ENCODE measurements at regions not wholly inside any gene's neighbourhood (a gene's known extent, or its start where the extent isn't known, plus 50 kb on each side); places are given as distances from the start of the nearest gene placed in this dataset.

DNA sequence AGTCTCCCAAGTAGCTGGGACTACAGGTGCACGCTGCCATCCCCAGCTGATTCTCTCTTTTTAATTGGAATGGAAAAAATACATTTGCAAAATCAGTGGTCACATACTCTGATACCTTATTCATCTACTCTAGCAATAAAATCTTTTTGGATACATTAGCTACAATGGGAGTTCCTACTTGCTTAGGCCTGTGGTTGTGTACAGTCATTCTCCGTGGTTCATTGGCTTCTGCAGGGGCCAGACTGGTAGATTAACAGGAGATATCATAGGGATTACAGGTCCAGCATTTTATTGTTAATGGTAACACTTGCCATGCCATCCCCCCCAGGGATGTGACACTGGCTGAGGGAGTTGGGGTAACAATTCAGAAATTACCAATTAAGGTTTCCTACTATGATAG, 140.0 kb downstream of the ADAMTS15 start:
- no peaks in the 10 kb centered on the region for H3K27me3 ChIP-seq (replicated peaks; ENCODE audit: control insufficient read depth, insufficient read depth, low read length)
- peaks cover 6% of the 10 kb centered on the region for H3K9me3 ChIP-seq (ENCODE audit: control insufficient read depth, low read length)
- DNase-seq (ENCODE audit: low read depth), result no peak
- no peak overlapping the region for H3K4me3 ChIP-seq (ENCODE audit: low read length)
- H3K36me3 ChIP-seq (ENCODE audit: control insufficient read depth, insufficient read depth, low read length, severe bottlenecking), result no peaks in the 10 kb centered on the region
- H3K9ac ChIP-seq (ENCODE audit: low read length), result no peak overlapping the region
- H3K4me1 ChIP-seq (ENCODE audit: control insufficient read depth, insufficient read depth, low read length), result peaks cover 26% of the 10 kb centered on the region

GRCh38 chr11:130592056-130592455, 143.6 kb downstream of the ADAMTS15 start:
- Histone ChIP-seq H3K4me1 (ENCODE audit: control insufficient read depth, insufficient read depth, low read length) (peaks cover 4% of the 10 kb centered on the region), H3K36me3 (ENCODE audit: control insufficient read depth, insufficient read depth, low read length, severe bottlenecking) (no peaks in the 10 kb centered on the region), H3K27me3 (replicated peaks; ENCODE audit: control insufficient read depth, insufficient read depth, low read length) (no peaks in the 10 kb centered on the region), H3K4me3 (ENCODE audit: low read length) (no peak overlapping the region), H3K9me3 (ENCODE audit: control insufficient read depth, low read length) (peaks cover 3% of the 10 kb centered on the region), H3K9ac (ENCODE audit: low read length) (no peak overlapping the region)
- DNase-seq (ENCODE audit: low read depth), result peak; percentile 15

DNA sequence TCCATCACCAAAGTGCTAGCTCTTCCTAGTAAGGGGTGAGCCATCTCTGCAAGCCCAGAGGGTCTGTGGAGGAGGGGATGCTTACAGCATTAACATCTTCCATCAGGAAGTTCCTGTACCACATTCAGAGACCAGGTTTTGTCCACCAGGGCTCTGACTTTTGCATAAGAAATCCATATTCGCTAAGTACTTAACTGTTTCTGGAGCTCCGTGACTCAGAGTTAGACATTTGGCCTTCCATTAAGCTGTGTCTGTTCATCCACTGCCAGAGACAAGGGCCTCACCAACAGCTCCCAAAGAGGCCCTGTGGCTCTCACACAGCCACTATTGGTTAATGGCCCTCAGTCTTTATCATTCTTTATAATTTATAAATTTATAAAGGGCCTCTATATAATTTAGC, 144.6 kb downstream of the ADAMTS15 start:
- no peaks in the 10 kb centered on the region for H3K27me3 ChIP-seq (replicated peaks; ENCODE audit: control insufficient read depth, insufficient read depth, low read length)
- no peak overlapping the region for H3K4me3 ChIP-seq (ENCODE audit: low read length)
- DNase-seq (ENCODE audit: low read depth), result no peak
- no peaks in the 10 kb centered on the region for H3K9me3 ChIP-seq (ENCODE audit: control insufficient read depth, low read length)
- peaks cover 4% of the 10 kb centered on the region for H3K4me1 ChIP-seq (ENCODE audit: control insufficient read depth, insufficient read depth, low read length)
- H3K9ac ChIP-seq (ENCODE audit: low read length), result no peak overlapping the region
- no peaks in the 10 kb centered on the region for H3K36me3 ChIP-seq (ENCODE audit: control insufficient read depth, insufficient read depth, low read length, severe bottlenecking)

- Histone ChIP-seq H3K4me3 (ENCODE audit: low read length) (no peak overlapping the region), H3K36me3 (ENCODE audit: control insufficient read depth, insufficient read depth, low read length, severe bottlenecking) (no peaks in the 10 kb centered on the region), H3K4me1 (ENCODE audit: control insufficient read depth, insufficient read depth, low read length) (peaks cover 30% of the 10 kb centered on the region), H3K9me3 (ENCODE audit: control insufficient read depth, low read length) (no peaks in the 10 kb centered on the region), H3K27me3 (replicated peaks; ENCODE audit: control insufficient read depth, insufficient read depth, low read length) (no peaks in the 10 kb centered on the region), H3K9ac (ENCODE audit: low read length) (no peak overlapping the region)
- DNase-seq (ENCODE audit: low read depth), result no peak
These were observed 150.0 kb downstream of the ADAMTS15 start for GRCh38 chr11:130598433-130598832.

- DNase-seq (ENCODE audit: low read depth), result peak; percentile 66
- Histone ChIP-seq H3K4me1 (ENCODE audit: control insufficient read depth, insufficient read depth, low read length) (peaks cover 30% of the 10 kb centered on the region), H3K27me3 (replicated peaks; ENCODE audit: control insufficient read depth, insufficient read depth, low read length) (no peaks in the 10 kb centered on the region), H3K36me3 (ENCODE audit: control insufficient read depth, insufficient read depth, low read length, severe bottlenecking) (no peaks in the 10 kb centered on the region), H3K4me3 (ENCODE audit: low read length) (no peak overlapping the region), H3K9me3 (ENCODE audit: control insufficient read depth, low read length) (no peaks in the 10 kb centered on the region), H3K9ac (ENCODE audit: low read length) (no peak overlapping the region)
These were observed 150.7 kb downstream of the ADAMTS15 start for GRCh38 chr11:130599073-130599654.

DNA sequence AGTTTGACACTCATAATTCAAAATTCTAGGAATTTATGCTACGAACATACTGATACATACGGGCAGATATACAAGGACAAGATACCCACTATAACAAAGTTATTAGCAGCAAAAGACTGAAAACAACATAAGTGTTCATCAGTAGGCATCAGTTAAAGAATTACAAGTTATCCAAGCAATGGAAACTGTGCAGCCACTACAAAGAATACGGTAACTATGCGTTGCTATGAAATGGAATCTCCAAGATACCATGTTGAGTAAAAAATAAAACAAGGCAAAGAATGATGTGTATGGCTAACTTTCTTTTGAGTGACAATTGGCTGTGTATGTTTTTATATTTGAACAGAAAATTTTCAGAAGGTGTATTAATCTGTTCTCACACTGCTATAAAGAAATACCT, 151.7 kb downstream of the ADAMTS15 start:
- Histone ChIP-seq H3K4me1 (ENCODE audit: control insufficient read depth, insufficient read depth, low read length) (peaks cover 30% of the 10 kb centered on the region), H3K9ac (ENCODE audit: low read length) (no peak overlapping the region), H3K4me3 (ENCODE audit: low read length) (no peak overlapping the region), H3K36me3 (ENCODE audit: control insufficient read depth, insufficient read depth, low read length, severe bottlenecking) (no peaks in the 10 kb centered on the region), H3K9me3 (ENCODE audit: control insufficient read depth, low read length) (no peaks in the 10 kb centered on the region), H3K27me3 (replicated peaks; ENCODE audit: control insufficient read depth, insufficient read depth, low read length) (no peaks in the 10 kb centered on the region)
- peak; percentile 14 for DNase-seq (ENCODE audit: low read depth)

GRCh38 chr11:130600616-130601015, 152.2 kb downstream of the ADAMTS15 start:
- Histone ChIP-seq H3K9me3 (ENCODE audit: control insufficient read depth, low read length) (no peaks in the 10 kb centered on the region), H3K27me3 (replicated peaks; ENCODE audit: control insufficient read depth, insufficient read depth, low read length) (no peaks in the 10 kb centered on the region), H3K9ac (ENCODE audit: low read length) (no peak overlapping the region), H3K36me3 (ENCODE audit: control insufficient read depth, insufficient read depth, low read length, severe bottlenecking) (no peaks in the 10 kb centered on the region), H3K4me3 (ENCODE audit: low read length) (no peak overlapping the region), H3K4me1 (ENCODE audit: control insufficient read depth, insufficient read depth, low read length) (peaks cover 34% of the 10 kb centered on the region)
- no peak for DNase-seq (ENCODE audit: low read depth)

DNA sequence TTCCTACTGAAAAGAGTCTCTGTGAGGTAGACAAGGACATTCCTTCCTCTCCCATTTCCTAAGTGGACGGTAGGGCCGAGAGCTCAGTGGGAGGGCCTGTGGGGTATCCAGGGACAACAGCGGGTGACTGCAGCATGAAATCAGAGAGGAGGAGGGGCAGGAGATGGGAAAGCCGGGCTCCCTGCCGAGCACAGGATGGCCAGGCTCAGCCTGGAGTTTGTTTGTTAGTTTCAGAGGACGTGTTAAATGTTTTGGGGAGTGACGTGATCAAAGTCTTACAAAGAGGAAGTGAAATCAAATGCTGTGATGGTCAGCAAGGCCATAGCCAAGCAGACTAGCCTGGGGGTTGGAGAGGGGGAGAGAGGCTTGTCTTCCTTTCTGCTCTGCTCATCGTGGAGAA, 152.7 kb downstream of the ADAMTS15 start:
- peak; percentile 59 for DNase-seq (ENCODE audit: low read depth)
- H3K9ac ChIP-seq (ENCODE audit: low read length), result no peak overlapping the region
- no peak overlapping the region for H3K4me3 ChIP-seq (ENCODE audit: low read length)
- peaks cover 39% of the 10 kb centered on the region for H3K4me1 ChIP-seq (ENCODE audit: control insufficient read depth, insufficient read depth, low read length)
- H3K9me3 ChIP-seq (ENCODE audit: control insufficient read depth, low read length), result no peaks in the 10 kb centered on the region
- H3K27me3 ChIP-seq (replicated peaks; ENCODE audit: control insufficient read depth, insufficient read depth, low read length), result no peaks in the 10 kb centered on the region
- H3K36me3 ChIP-seq (ENCODE audit: control insufficient read depth, insufficient read depth, low read length, severe bottlenecking), result no peaks in the 10 kb centered on the region

DNA sequence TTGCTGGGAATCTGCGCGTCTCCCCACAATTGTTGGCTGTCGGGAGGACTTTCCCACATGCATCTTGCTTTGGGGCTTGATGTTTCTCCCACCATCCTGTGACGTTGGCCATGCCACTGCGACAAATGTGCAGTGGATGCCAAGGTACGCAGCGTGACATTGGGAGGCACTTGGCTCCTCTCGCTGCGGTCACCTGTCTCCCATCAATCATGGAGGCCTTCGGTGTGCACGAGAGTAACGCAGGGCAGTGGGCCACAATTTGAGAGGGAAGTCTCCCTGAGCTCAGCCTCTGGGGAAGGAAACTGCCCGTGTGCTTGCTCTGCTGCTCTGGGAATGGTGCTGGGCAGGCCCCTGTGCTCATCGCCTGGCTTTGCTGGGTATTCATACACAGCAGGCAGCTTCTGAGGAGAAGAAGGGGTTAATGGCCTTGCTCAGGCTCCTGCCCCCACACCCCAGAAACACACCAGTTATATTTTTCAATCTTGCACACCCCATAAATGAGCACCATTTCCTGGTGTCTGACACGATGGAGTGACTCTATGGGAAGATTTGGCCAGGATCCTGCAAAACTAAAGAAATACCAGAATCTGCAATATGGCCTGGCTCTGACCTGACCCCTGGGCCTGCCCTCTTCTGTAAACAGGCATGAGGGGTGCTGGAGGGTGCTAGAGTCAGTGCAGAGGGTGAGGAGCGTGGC, 153.5 kb downstream of the ADAMTS15 start:
- Histone ChIP-seq H3K4me3 (ENCODE audit: low read length) (no peak overlapping the region), H3K9ac (ENCODE audit: low read length) (no peak overlapping the region), H3K4me1 (ENCODE audit: control insufficient read depth, insufficient read depth, low read length) (peaks cover 47% of the 10 kb centered on the region), H3K27me3 (replicated peaks; ENCODE audit: control insufficient read depth, insufficient read depth, low read length) (no peaks in the 10 kb centered on the region), H3K36me3 (ENCODE audit: control insufficient read depth, insufficient read depth, low read length, severe bottlenecking) (no peaks in the 10 kb centered on the region), H3K9me3 (ENCODE audit: control insufficient read depth, low read length) (no peaks in the 10 kb centered on the region)
- DNase-seq (ENCODE audit: low read depth), result no peak

DNA sequence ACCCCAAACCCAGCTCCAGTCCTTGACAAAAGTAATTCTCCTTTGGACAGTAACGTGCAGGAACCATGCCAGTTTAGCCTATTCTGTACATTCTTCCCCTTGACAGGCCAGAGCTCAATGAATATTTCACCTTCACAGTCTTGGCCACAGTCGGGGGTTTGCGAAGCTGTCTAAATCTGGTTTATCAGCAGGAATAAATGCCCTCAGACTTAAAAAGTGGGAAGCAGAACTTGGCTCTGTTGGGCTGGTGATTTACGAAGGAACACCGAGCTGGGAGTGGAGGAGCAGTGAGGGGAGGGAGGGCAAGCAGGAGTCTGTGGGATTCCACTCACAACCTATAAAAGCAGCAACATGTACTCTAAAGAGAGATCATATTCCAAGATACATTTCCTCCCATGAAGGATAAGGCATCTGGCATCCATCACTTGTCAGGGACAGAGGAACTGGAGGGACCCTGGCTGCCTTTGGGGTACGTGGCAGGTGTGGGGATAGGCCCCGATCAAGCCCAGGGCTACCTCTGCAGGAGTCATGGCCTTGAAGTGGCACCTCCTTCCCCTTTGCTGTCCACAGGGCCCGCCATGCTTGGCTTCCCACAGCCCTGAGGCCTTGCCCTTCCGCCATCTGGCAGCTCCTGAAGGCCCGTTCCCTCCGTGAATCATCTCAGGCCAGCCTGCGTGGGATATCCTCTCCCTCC, 154.3 kb downstream of the ADAMTS15 start:
- no peaks in the 10 kb centered on the region for H3K9me3 ChIP-seq (ENCODE audit: control insufficient read depth, low read length)
- H3K9ac ChIP-seq (ENCODE audit: low read length), result no peak overlapping the region
- DNase-seq (ENCODE audit: low read depth), result no peak
- H3K4me1 ChIP-seq (ENCODE audit: control insufficient read depth, insufficient read depth, low read length), result peaks cover 56% of the 10 kb centered on the region
- H3K27me3 ChIP-seq (replicated peaks; ENCODE audit: control insufficient read depth, insufficient read depth, low read length), result no peaks in the 10 kb centered on the region
- no peaks in the 10 kb centered on the region for H3K36me3 ChIP-seq (ENCODE audit: control insufficient read depth, insufficient read depth, low read length, severe bottlenecking)
- no peak overlapping the region for H3K4me3 ChIP-seq (ENCODE audit: low read length)

GRCh38 chr11:130603335-130603906, 155.0 kb downstream of the ADAMTS15 start:
- Histone ChIP-seq H3K27me3 (replicated peaks; ENCODE audit: control insufficient read depth, insufficient read depth, low read length) (no peaks in the 10 kb centered on the region), H3K9me3 (ENCODE audit: control insufficient read depth, low read length) (no peaks in the 10 kb centered on the region)
- no peak for DNase-seq (ENCODE audit: low read depth)

More at GRCh38 chr11:130603335-130603906, 155.0 kb downstream of the ADAMTS15 start:
- Histone ChIP-seq H3K4me1 (ENCODE audit: control insufficient read depth, insufficient read depth, low read length) (peaks cover 62% of the 10 kb centered on the region), H3K9ac (ENCODE audit: low read length) (no peak overlapping the region), H3K36me3 (ENCODE audit: control insufficient read depth, insufficient read depth, low read length, severe bottlenecking) (no peaks in the 10 kb centered on the region), H3K4me3 (ENCODE audit: low read length) (no peak overlapping the region)

Data from adipocyte (in vitro differentiated cells).